K562 (cell line): ENCODE measurements at regions not wholly inside any gene's neighbourhood (a gene's known extent, or its start where the extent isn't known, plus 50 kb on each side); places are given as distances from the start of the nearest gene placed in this dataset.

Experiments
- ARID3A ChIP-seq: IDR thresholded peaks from 2 replicates; pipeline ENCODE4 v1.6.1; 2012; ENCODE audit warnings: low read depth, low read length, improper control_type of control experiment, borderline replicate concordance
- ATF3 ChIP-seq, 2 experiments: fragments of 450-650 bp in 1 of 2; sonication (generic) in 1 of 2; formaldehyde crosslinking in 1 of 2; IDR thresholded peaks in 1 of 2; conservative IDR thresholded peaks in 1 of 2; 2 replicates each; pipeline versions ENCODE4 v1.6.1 to v1.8.1; 2016 to 2023; ENCODE audit warnings: mild to moderate bottlenecking in 2 of 2, moderate library complexity in 2 of 2, inconsistent platforms in 1 of 2, missing genetic modification reagents in 1 of 2
- DMBX1 ChIP-seq: fragments of 250-450 bp; sonication (Bioruptor Pico); IDR thresholded peaks from 2 replicates; pipeline ENCODE4 v1.8.0; 2022; ENCODE audit warnings: inconsistent platforms, mild to moderate bottlenecking, moderate library complexity, borderline replicate concordance
- DPF2 ChIP-seq: fragments of 450-650 bp; IDR thresholded peaks from 2 replicates; pipeline ENCODE4 v1.6.1; 2016
- EHMT2 ChIP-seq: fragments of 450-650 bp; IDR thresholded peaks from 2 replicates; pipeline ENCODE4 v1.6.1; 2018; ENCODE audit warnings: antibody characterized with exemption
- FOSL1 ChIP-seq: fragments of 200-800 bp; sonication (Bioruptor generic); conservative IDR thresholded peaks from 2 replicates; pipeline ENCODE4 v1.6.1; 2016; ENCODE audit warnings: missing genetic modification characterization, missing compliant biosample characterization
- FOXA3 ChIP-seq, 2 experiments: fragments of 450-650 bp in 1 of 2; sonication (generic) in 1 of 2; formaldehyde crosslinking; IDR thresholded peaks in 1 of 2; conservative IDR thresholded peaks in 1 of 2; 2 replicates each; pipeline versions ENCODE4 v1.4.0 to v1.8.0; 2020 to 2022; ENCODE audit warnings: mild to moderate bottlenecking in 2 of 2, missing genetic modification reagents in 1 of 2
- HBP1 ChIP-seq: fragments of 450-650 bp; formaldehyde crosslinking; IDR thresholded peaks from 2 replicates; pipeline ENCODE4 v1.4.0; 2022; ENCODE audit warnings: missing genetic modification characterization
- KLF16 ChIP-seq: IDR thresholded peaks from 2 replicates; pipeline ENCODE4 v1.6.1; 2016; ENCODE audit warnings: antibody characterized with exemption
- NFRKB ChIP-seq: fragments of 450-650 bp; IDR thresholded peaks from 2 replicates; pipeline ENCODE4 v1.6.1; 2016; ENCODE audit warnings: low read depth
- RCOR1 ChIP-seq, 2 experiments: IDR thresholded peaks; 2 replicates each; pipeline ENCODE4 v1.6.1; 2012; ENCODE audit warnings: low read depth in 2 of 2, low read length in 2 of 2, borderline replicate concordance in 1 of 2, improper control_type of control experiment in 1 of 2
- SMARCA5 ChIP-seq: fragments of 450-650 bp; IDR thresholded peaks from 2 replicates; pipeline ENCODE4 v1.6.1; 2016
- XRCC4 ChIP-seq: IDR thresholded peaks from one replicate; pipeline ENCODE4 v1.6.1; 2011; ENCODE audit not compliant: insufficient read depth, insufficient read length; ENCODE audit errors: extremely low read depth
- ZBTB33 ChIP-seq: sonication (generic); formaldehyde crosslinking; IDR thresholded peaks from 2 replicates; pipeline ENCODE4 v1.8.1; 2023; ENCODE audit warnings: mild to moderate bottlenecking, missing genetic modification reagents
- ZNF436 ChIP-seq: fragments of 250-450, 450-650 bp; sonication (Bioruptor Pico); formaldehyde crosslinking; IDR thresholded peaks from 2 replicates; pipeline ENCODE4 v1.7.0; 2020; ENCODE audit warnings: mild to moderate bottlenecking
- ZNF740 ChIP-seq, 3 experiments: fragments of 200-800 bp in 1 of 3; sonication (Bioruptor generic) in 1 of 3; sonication (generic) in 1 of 3; formaldehyde crosslinking in 1 of 3; IDR thresholded peaks; 2 replicates each; pipeline versions ENCODE4 v1.6.1 to v1.8.0; 2016 to 2022; ENCODE audit warnings: mild to moderate bottlenecking in 2 of 3, missing compliant biosample characterization in 2 of 3, missing genetic modification characterization in 2 of 3, missing genetic modification reagents in 1 of 3
- ZNF76 ChIP-seq: fragments of 250-450 bp; sonication (Bioruptor Pico); IDR thresholded peaks from 2 replicates; pipeline ENCODE4 v1.4.0; 2020; ENCODE audit warnings: mild to moderate bottlenecking, moderate library complexity, borderline replicate concordance

GRCh38 chr6:156686301-156686994 lies 90.7 kb upstream of the ARID1B start (continued):
- TF ChIP-seq ARID3A, result peak; percentile 80; the same call in 1 of the 2 replicates
- TF ChIP-seq SMARCA5, result peak; percentile 15; the same call in 1 of the 2 replicates
- 0 out of 2 replicates have a peak, but pooled peaks have one; percentile 3 for TF ChIP-seq ZBTB33 (CRISPR knock-in tag)
- TF ChIP-seq KLF16, result peak; percentile 7; the same call in 1 of the 2 replicates
- TF ChIP-seq ZNF740 (CRISPR knock-in tag; IDR thresholded peaks at IDR 0.05), result 0 out of 2 replicates have a peak, but pooled peaks have one; percentile 25
- no peak; a peak in 2 of 4 replicates for TF ChIP-seq ZNF740 (tag; IDR thresholded peaks at IDR 0.05)
- TF ChIP-seq RCOR1 (IDR thresholded peaks at IDR 0.05; ENCODE audit: borderline replicate concordance in 1 of 2, low read depth in 2 of 2, low read length in 2 of 2), result peak in 1 of 2 experiments; percentile 4; a peak in 2 of 4 replicates
- no peak for TF ChIP-seq ZNF76 (CRISPR knock-in tag)
- TF ChIP-seq ZNF436 (CRISPR knock-in tag), result peak; percentile 60; the same call in 1 of the 2 replicates
- TF ChIP-seq FOSL1, result 0 out of 2 replicates have a peak, but pooled peaks have one; percentile 21
- TF ChIP-seq HBP1 (CRISPR knock-in tag), result peak; percentile 80
- TF ChIP-seq FOXA3 (CRISPR knock-in tag; conservative IDR thresholded peaks at IDR 0.05 in 1 of 2, IDR thresholded peaks at IDR 0.05 in 1 of 2), result peak in 1 of 2 experiments; percentile 9; a peak in 1 of 4 replicates
- 0 out of 2 replicates have a peak, but pooled peaks have one; percentile 8 for TF ChIP-seq EHMT2
- TF ChIP-seq NFRKB, result peak; percentile 63
- TF ChIP-seq ATF3 (IDR thresholded peaks at IDR 0.05), result peak; percentile 77; the same call in 1 of the 2 replicates
- TF ChIP-seq ATF3 (CRISPR knock-in tag; conservative IDR thresholded peaks at IDR 0.05), result no peak
- no peak for TF ChIP-seq DMBX1 (CRISPR knock-in tag)
- peak; percentile 68 for TF ChIP-seq DPF2
- no peak for TF ChIP-seq XRCC4
